ENCODE measurements at regions not wholly inside any gene's neighbourhood (a gene's known extent, or its start where the extent isn't known, plus 50 kb on each side); places are given as distances from the start of the nearest gene placed in this dataset.

GRCh38 chr6:40816601-40817000 lies 222.4 kb downstream of the UNC5CL start (continued):
- no peak for TF ChIP-seq PCBP1 (IDR thresholded peaks at IDR 0.05; ENCODE audit: low read depth, low read length, poor library complexity, severe bottlenecking)

- in situ Hi-C loops (cut with MboI) (no loop called here), intact Hi-C loops (cut with micrococcal nuclease) (no loop called here)
- H3K4me3 ChIP-seq, result no peak overlapping the region
- no peaks in the 10 kb centered on the region for H3K9me3 ChIP-seq (replicated peaks; ENCODE audit: control insufficient read depth, insufficient read depth, low read depth, low read length)
- peaks cover 0 to 14% of the 10 kb centered on the region in 2 experiments; a peak in 2 of 5 replicates for H3K27me3 ChIP-seq (ENCODE audit: control insufficient read depth in 2 of 2, insufficient read depth in 2 of 2, low read length in 2 of 2)
- FAIRE-seq (no peak), DNase-seq (ENCODE audit: extremely low read depth in 1 of 4, low spot score in 3 of 4) (no peak), ATAC-seq (no peak)
- no peak overlapping the region for H3K27ac ChIP-seq (ENCODE audit: extremely low read depth, low read depth, low read length)
- POLR2A ChIA-PET, result interaction anchor here (1.4 kb wide), 1 partner anchor 10 kb away, joined by 3 read pairs; no protein-coding TSS in a partner anchor
- no peak overlapping the region for H2AFZ ChIP-seq (ENCODE audit: low read depth, low read length)
- BruUV-seq (replicated peaks), result no TSS peak
- TF ChIP-seq ZNF583 (CRISPR knock-in tag; IDR thresholded peaks at IDR 0.05), result no peak
- TF ChIP-seq ZNF449 (CRISPR knock-in tag; IDR thresholded peaks at IDR 0.05), result no peak
- TF ChIP-seq RREB1 (CRISPR knock-in tag; IDR thresholded peaks at IDR 0.05), result no peak
- TF ChIP-seq CSDE1 (IDR thresholded peaks at IDR 0.05), result no peak
- no peak for TF ChIP-seq ZSCAN32 (CRISPR knock-in tag; IDR thresholded peaks at IDR 0.05)
- TF ChIP-seq OTX1 (CRISPR knock-in tag; IDR thresholded peaks at IDR 0.05), result no peak
- TF ChIP-seq FOXK2 (conservative IDR thresholded peaks at IDR 0.05 in 1 of 2, IDR thresholded peaks at IDR 0.05 in 1 of 2; ENCODE audit: low read depth in 2 of 2), result no peak
- TF ChIP-seq MYBL2 (IDR thresholded peaks at IDR 0.05; ENCODE audit: low read depth), result no peak
- no peak for TF ChIP-seq MYBL2 (CRISPR knock-in tag; IDR thresholded peaks at IDR 0.05; ENCODE audit: borderline replicate concordance)
- TF ChIP-seq ZNF354B (CRISPR knock-in tag; IDR thresholded peaks at IDR 0.05), result no peak
- no peak for TF ChIP-seq CREB3 (tag; conservative IDR thresholded peaks at IDR 0.05; ENCODE audit: low read depth)
- H3K79me2 ChIP-seq (ENCODE audit: control insufficient read depth, insufficient read depth, low read length), result no peaks in the 10 kb centered on the region
- H4K20me1 ChIP-seq (replicated peaks; ENCODE audit: control insufficient read depth, insufficient read depth, low read length), result no peaks in the 10 kb centered on the region
- no peaks in the 10 kb centered on the region for H3K9me1 ChIP-seq (ENCODE audit: control insufficient read depth, insufficient read depth, low read length)
- no peak overlapping the region for H3K9ac ChIP-seq (ENCODE audit: insufficient read depth in 1 of 2, low read depth in 2 of 2, low read length in 2 of 2)
- no peaks in the 10 kb centered on the region for H3K4me1 ChIP-seq (replicated peaks in 1 of 2; ENCODE audit: control insufficient read depth in 2 of 2, insufficient read depth in 2 of 2, low read length in 2 of 2)
- H3K36me3 ChIP-seq (ENCODE audit: control insufficient read depth, insufficient read depth, low read length), result no peaks in the 10 kb centered on the region
- no peak overlapping the region for H3K4me2 ChIP-seq (ENCODE audit: insufficient read depth, low read length)
- CTCF ChIA-PET (ENCODE audit: low intra/inter-chr PET ratio), result no interaction called here
- 0% methylated on average over 7 of the region's 12 CpGs for WGBS (ENCODE audit: insufficient coverage, low coverage, missing lambda C conversion rate)
Measured at GRCh38 chr6:40815731-40816130, 223.3 kb downstream of the UNC5CL start.
